SK-N-SH treated with all-trans-retinoic acid at 6 μM for 48 hours (cell line): ENCODE measurements at regions not wholly inside any gene's neighbourhood (a gene's known extent, or its start where the extent isn't known, plus 50 kb on each side); places are given as distances from the start of the nearest gene placed in this dataset.

ENCODE experiments used
- ATAC-seq: fragments of 200-7000 bp; cut with Tn5 transposase; 3 replicates; pipeline ENCODE4 v1.9.1; 2020; ENCODE audit warnings: mild to moderate bottlenecking, moderate library complexity
- ARNTL ChIP-seq: fragments of 450-650 bp; formaldehyde crosslinking; IDR thresholded peaks from 2 replicates; pipeline ENCODE4 v1.5.0; 2020; ENCODE audit warnings: low read depth, mild to moderate bottlenecking, moderate library complexity, borderline replicate concordance
- CSDC2 ChIP-seq: fragments of 250-450 bp; sonication (Bioruptor Pico); IDR thresholded peaks from 2 replicates; pipeline ENCODE4 v1.5.0; 2020; ENCODE audit warnings: mild to moderate bottlenecking, moderate library complexity
- CSRNP3 ChIP-seq: fragments of 250-450 bp; sonication (Bioruptor Pico); IDR thresholded peaks from 2 replicates; pipeline ENCODE4 v1.5.1; 2021; ENCODE audit warnings: mild to moderate bottlenecking, moderate library complexity
- ESRRG ChIP-seq: fragments of 250-450 bp; sonication (Bioruptor Pico); IDR thresholded peaks from 2 replicates; pipeline ENCODE4 v1.6.1; 2021; ENCODE audit warnings: mild to moderate bottlenecking
- GLIS3 ChIP-seq: fragments of 250-450 bp; sonication (Bioruptor Pico); IDR thresholded peaks from 2 replicates; pipeline ENCODE4 v1.5.0; 2020; ENCODE audit warnings: mild to moderate bottlenecking, moderate library complexity
- ISL1 ChIP-seq: fragments of 250-450 bp; sonication (Bioruptor Pico); IDR thresholded peaks from 2 replicates; pipeline ENCODE4 v2.1.2; 2022; ENCODE audit warnings: mild to moderate bottlenecking, moderate library complexity
- PATZ1 ChIP-seq: fragments of 250-450 bp; sonication (Bioruptor Pico); IDR thresholded peaks from 2 replicates; pipeline ENCODE4 v1.8.0; 2020; ENCODE audit warnings: mild to moderate bottlenecking, moderate library complexity, borderline replicate concordance
- PPARA ChIP-seq: fragments of 250-450 bp; sonication (Bioruptor Pico); IDR thresholded peaks from 2 replicates; pipeline ENCODE4 v1.5.0; 2020; ENCODE audit warnings: mild to moderate bottlenecking, borderline replicate concordance
- RARB ChIP-seq: fragments of 250-450 bp; sonication (Bioruptor Pico); IDR thresholded peaks from 2 replicates; pipeline ENCODE4 v1.8.0; 2021; ENCODE audit warnings: mild to moderate bottlenecking, moderate library complexity
- SNAI2 ChIP-seq: fragments of 250-450 bp; sonication (Bioruptor Pico); IDR thresholded peaks from 2 replicates; pipeline ENCODE4 v1.5.0; 2020; ENCODE audit warnings: mild to moderate bottlenecking, moderate library complexity
- TCF4 ChIP-seq: fragments of 250-450 bp; sonication (Bioruptor Pico); IDR thresholded peaks from 2 replicates; pipeline ENCODE4 v1.8.0; 2021; ENCODE audit warnings: mild to moderate bottlenecking, moderate library complexity, borderline replicate concordance
- TOX ChIP-seq: fragments of 250-450 bp; sonication (Bioruptor Pico); IDR thresholded peaks from 2 replicates; pipeline ENCODE4 v1.8.0; 2021; ENCODE audit warnings: mild to moderate bottlenecking, moderate library complexity, borderline replicate concordance
- ZC3H10 ChIP-seq: fragments of 250-450 bp; sonication (Bioruptor Pico); IDR thresholded peaks from 2 replicates; pipeline ENCODE4 v1.5.1; 2021; ENCODE audit warnings: mild to moderate bottlenecking, moderate library complexity
- ZFP3 ChIP-seq: fragments of 250-450 bp; sonication (Bioruptor Pico); IDR thresholded peaks from 2 replicates; pipeline ENCODE4 v1.5.0; 2020; ENCODE audit warnings: mild to moderate bottlenecking, moderate library complexity
- ZFP30 ChIP-seq: fragments of 450-650 bp; formaldehyde crosslinking; IDR thresholded peaks from 2 replicates; pipeline ENCODE4 v1.5.0; 2022; ENCODE audit warnings: mild to moderate bottlenecking, moderate library complexity
- ZNF565 ChIP-seq: fragments of 450-650 bp; formaldehyde crosslinking; conservative IDR thresholded peaks from 2 replicates; pipeline ENCODE4 v1.5.0; 2020; ENCODE audit warnings: low read depth, mild to moderate bottlenecking, moderate library complexity
- ZNF70 ChIP-seq: fragments of 450-650 bp; formaldehyde crosslinking; IDR thresholded peaks from 2 replicates; pipeline ENCODE4 v1.5.0; 2020; ENCODE audit warnings: mild to moderate bottlenecking, moderate library complexity
- ZNF8 ChIP-seq: fragments of 450-650 bp; formaldehyde crosslinking; IDR thresholded peaks from 2 replicates; pipeline ENCODE4 v1.5.0; 2020; ENCODE audit warnings: mild to moderate bottlenecking, moderate library complexity
- TF ChIP-seq, protein P1 (sequence below): fragments of 250-450 bp; sonication (Bioruptor Pico); IDR thresholded peaks from 2 replicates; pipeline ENCODE4 v1.5.0; 2020; ENCODE audit warnings: mild to moderate bottlenecking, moderate library complexity
- TF ChIP-seq, protein P2 (sequence below): fragments of 250-450 bp; sonication (Bioruptor Pico); IDR thresholded peaks from 2 replicates; pipeline ENCODE4 v1.8.0; 2021; ENCODE audit warnings: low read depth, mild to moderate bottlenecking, moderate library complexity, borderline replicate concordance
- TF ChIP-seq, protein P3 (sequence below): fragments of 250-450 bp; sonication (Bioruptor Pico); IDR thresholded peaks from 2 replicates; pipeline ENCODE4 v1.5.1; 2020; ENCODE audit warnings: low read depth, mild to moderate bottlenecking, moderate library complexity

DNA sequence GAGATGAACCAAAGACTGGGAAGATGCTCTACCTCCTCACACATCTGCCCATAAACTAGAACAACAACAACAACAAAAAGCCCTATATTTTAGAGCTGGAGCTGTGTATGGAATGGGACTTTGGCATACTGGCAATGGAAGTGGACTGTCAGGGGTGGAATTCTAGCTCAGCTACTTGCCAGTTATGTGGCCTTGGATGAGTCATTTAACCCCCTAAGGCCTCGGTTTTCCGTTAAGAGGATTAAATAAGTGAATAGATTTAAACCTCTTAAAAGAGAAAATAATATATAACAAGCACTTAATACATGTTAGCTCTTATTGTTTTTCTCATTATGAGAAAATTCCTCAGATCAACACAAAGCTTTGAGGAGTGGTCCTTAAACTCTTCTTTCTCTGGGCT, 195.0 kb downstream of the KIF18A start:
- TF ChIP-seq, protein P1, sequence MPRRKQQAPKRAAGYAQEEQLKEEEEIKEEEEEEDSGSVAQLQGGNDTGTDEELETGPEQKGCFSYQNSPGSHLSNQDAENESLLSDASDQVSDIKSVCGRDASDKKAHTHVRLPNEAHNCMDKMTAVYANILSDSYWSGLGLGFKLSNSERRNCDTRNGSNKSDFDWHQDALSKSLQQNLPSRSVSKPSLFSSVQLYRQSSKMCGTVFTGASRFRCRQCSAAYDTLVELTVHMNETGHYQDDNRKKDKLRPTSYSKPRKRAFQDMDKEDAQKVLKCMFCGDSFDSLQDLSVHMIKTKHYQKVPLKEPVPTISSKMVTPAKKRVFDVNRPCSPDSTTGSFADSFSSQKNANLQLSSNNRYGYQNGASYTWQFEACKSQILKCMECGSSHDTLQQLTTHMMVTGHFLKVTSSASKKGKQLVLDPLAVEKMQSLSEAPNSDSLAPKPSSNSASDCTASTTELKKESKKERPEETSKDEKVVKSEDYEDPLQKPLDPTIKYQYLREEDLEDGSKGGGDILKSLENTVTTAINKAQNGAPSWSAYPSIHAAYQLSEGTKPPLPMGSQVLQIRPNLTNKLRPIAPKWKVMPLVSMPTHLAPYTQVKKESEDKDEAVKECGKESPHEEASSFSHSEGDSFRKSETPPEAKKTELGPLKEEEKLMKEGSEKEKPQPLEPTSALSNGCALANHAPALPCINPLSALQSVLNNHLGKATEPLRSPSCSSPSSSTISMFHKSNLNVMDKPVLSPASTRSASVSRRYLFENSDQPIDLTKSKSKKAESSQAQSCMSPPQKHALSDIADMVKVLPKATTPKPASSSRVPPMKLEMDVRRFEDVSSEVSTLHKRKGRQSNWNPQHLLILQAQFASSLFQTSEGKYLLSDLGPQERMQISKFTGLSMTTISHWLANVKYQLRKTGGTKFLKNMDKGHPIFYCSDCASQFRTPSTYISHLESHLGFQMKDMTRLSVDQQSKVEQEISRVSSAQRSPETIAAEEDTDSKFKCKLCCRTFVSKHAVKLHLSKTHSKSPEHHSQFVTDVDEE, result no peak
- TF ChIP-seq, protein P2, sequence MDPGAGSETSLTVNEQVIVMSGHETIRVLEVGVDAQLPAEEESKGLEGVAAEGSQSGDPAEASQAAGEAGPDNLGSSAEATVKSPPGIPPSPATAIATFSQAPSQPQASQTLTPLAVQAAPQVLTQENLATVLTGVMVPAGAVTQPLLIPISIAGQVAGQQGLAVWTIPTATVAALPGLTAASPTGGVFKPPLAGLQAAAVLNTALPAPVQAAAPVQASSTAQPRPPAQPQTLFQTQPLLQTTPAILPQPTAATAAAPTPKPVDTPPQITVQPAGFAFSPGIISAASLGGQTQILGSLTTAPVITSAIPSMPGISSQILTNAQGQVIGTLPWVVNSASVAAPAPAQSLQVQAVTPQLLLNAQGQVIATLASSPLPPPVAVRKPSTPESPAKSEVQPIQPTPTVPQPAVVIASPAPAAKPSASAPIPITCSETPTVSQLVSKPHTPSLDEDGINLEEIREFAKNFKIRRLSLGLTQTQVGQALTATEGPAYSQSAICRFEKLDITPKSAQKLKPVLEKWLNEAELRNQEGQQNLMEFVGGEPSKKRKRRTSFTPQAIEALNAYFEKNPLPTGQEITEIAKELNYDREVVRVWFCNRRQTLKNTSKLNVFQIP (CRISPR knock-in tag), result no peak
- TF ChIP-seq ARNTL, result no peak
- TF ChIP-seq ZNF565 (CRISPR knock-in tag), result no peak
- TF ChIP-seq ZNF8 (CRISPR knock-in tag), result no peak
- TF ChIP-seq RARB (CRISPR knock-in tag), result no peak
- no peak for TF ChIP-seq PATZ1
- TF ChIP-seq ESRRG, result no peak
- no peak for TF ChIP-seq PPARA (CRISPR knock-in tag)
- no peak for TF ChIP-seq TOX (CRISPR knock-in tag)
- no peak for TF ChIP-seq ZFP3 (CRISPR knock-in tag)
- TF ChIP-seq GLIS3 (CRISPR knock-in tag), result no peak
- TF ChIP-seq CSRNP3 (CRISPR knock-in tag), result no peak
- ATAC-seq, result no peak

DNA sequence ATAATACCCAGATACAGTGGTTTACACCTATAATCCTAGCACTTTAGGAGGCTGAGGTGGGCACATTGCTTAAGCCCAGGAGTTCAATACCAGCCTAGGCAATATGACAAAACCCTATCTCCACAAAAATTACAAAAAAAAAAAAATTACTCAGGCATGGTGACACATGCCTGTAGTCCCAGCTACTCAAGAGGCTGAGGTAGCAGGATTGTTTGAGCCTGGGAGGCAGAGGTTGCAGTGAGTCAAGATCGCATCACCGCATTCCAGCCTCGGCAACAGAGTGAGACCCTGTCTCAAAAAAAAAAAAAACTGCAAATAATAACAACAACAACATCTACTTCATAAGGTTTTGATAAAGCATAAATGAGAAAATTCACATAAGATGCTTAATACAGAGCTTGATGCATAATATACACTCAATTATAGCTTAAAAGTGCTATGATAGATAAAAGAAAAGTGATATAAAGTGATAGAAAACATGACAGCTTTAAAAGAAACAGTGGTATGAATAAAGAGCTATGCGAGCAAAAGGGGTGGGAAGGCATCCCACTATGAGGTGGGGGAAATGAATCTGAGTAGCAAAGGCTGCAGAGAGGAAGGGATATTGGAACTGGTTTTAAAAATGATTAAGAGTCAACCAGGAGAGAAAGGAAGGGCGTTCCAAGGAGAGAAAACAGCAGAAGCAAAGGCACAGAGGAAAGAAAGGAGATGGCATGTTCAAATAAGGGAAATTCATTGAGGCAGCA, 197.6 kb downstream of the KIF18A start:
- peak; percentile 61 for ATAC-seq
- TF ChIP-seq, protein P1, result no peak
- TF ChIP-seq CSDC2 (CRISPR knock-in tag) (no peak), RARB (CRISPR knock-in tag) (no peak), ZNF70 (CRISPR knock-in tag) (no peak), ARNTL (no peak), GLIS3 (CRISPR knock-in tag) (no peak), CSRNP3 (CRISPR knock-in tag) (no peak), ZC3H10 (CRISPR knock-in tag) (no peak), SNAI2 (CRISPR knock-in tag) (no peak), ZNF565 (CRISPR knock-in tag) (no peak), ZFP30 (CRISPR knock-in tag) (no peak), TCF4 (CRISPR knock-in tag) (no peak), ISL1 (CRISPR knock-in tag) (no peak), ZFP3 (CRISPR knock-in tag) (no peak), PATZ1 (no peak)
- TF ChIP-seq, protein P3, sequence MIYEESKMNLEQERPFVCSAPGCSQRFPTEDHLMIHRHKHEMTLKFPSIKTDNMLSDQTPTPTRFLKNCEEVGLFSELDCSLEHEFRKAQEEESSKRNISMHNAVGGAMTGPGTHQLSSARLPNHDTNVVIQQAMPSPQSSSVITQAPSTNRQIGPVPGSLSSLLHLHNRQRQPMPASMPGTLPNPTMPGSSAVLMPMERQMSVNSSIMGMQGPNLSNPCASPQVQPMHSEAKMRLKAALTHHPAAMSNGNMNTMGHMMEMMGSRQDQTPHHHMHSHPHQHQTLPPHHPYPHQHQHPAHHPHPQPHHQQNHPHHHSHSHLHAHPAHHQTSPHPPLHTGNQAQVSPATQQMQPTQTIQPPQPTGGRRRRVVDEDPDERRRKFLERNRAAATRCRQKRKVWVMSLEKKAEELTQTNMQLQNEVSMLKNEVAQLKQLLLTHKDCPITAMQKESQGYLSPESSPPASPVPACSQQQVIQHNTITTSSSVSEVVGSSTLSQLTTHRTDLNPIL (CRISPR knock-in tag), result no peak
- TF ChIP-seq, protein P2 (CRISPR knock-in tag), result no peak
